ENCODE measurements at regions not wholly inside any gene's neighbourhood (a gene's known extent, or its start where the extent isn't known, plus 50 kb on each side); places are given as distances from the start of the nearest gene placed in this dataset.

- TF ChIP-seq CTCF (IDR thresholded peaks at IDR 0.05): no peak
- no peak for TF ChIP-seq EP300 (IDR thresholded peaks at IDR 0.05)
- TF ChIP-seq POLR2A (IDR thresholded peaks at IDR 0.05): no peak
Measured at GRCh38 chr10:43859016-43859525, 210.4 kb upstream of the ZNF32 start.

Data from gastroesophageal sphincter (tissue), 3 donors.